ENCODE measurements at regions not wholly inside any gene's neighbourhood (a gene's known extent, or its start where the extent isn't known, plus 50 kb on each side); places are given as distances from the start of the nearest gene placed in this dataset.
"Not testable (repeated sequence)": the region's sequence is repeated elsewhere in the genome, so short reads cannot be mapped to it uniquely, and the experiment has no call there.

DNA sequence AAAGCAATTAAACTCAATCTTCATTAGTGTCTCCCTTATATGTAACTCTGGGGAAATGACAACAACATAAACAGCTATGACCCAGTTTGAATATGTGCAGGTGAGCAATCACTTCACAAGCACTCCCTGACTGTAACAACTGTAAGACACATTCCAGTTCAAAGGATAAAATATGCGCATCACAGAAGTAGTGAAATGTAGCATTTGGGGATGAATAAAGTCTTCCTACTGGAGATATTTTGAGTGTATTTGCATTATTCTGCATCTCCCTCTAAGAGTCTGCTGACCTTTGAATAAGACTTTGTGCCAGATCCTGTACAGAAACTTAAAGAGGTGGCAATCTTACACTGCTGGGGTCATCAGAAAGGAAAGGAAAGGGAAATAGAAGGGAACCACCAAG lies 179.5 kb upstream of the TBX18 start:
- H3K4me3 ChIP-seq (ENCODE audit: low read depth, low read length), result no peak overlapping the region

DNA sequence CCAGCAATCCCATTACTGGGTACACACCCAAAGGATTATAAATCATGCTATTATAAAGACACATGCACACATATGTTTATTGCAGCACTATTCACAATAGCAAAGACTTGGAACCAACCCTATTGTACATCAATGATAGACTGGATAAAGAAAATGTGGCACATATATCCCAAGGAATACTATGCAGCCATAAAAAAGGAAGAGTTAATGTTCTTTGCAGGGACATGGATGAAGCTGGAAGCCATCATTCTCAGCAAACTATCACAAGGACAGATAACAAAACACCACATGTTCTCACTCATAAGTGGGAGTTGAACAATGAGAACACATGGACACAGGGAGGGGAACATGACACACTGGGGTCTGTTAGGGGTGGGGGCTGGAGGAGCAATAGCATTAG lies 177.2 kb upstream of the TBX18 start:
- H3K4me3 ChIP-seq (ENCODE audit: low read depth, low read length), result not testable (repeated sequence)

More for the DNA sequence above, 179.5 kb upstream of the TBX18 start:
- TF ChIP-seq, protein P1, sequence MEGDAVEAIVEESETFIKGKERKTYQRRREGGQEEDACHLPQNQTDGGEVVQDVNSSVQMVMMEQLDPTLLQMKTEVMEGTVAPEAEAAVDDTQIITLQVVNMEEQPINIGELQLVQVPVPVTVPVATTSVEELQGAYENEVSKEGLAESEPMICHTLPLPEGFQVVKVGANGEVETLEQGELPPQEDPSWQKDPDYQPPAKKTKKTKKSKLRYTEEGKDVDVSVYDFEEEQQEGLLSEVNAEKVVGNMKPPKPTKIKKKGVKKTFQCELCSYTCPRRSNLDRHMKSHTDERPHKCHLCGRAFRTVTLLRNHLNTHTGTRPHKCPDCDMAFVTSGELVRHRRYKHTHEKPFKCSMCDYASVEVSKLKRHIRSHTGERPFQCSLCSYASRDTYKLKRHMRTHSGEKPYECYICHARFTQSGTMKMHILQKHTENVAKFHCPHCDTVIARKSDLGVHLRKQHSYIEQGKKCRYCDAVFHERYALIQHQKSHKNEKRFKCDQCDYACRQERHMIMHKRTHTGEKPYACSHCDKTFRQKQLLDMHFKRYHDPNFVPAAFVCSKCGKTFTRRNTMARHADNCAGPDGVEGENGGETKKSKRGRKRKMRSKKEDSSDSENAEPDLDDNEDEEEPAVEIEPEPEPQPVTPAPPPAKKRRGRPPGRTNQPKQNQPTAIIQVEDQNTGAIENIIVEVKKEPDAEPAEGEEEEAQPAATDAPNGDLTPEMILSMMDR (IDR thresholded peaks at IDR 0.05; ENCODE audit: borderline replicate concordance, insufficient read depth, low read depth, low read length), result no peak

DNA sequence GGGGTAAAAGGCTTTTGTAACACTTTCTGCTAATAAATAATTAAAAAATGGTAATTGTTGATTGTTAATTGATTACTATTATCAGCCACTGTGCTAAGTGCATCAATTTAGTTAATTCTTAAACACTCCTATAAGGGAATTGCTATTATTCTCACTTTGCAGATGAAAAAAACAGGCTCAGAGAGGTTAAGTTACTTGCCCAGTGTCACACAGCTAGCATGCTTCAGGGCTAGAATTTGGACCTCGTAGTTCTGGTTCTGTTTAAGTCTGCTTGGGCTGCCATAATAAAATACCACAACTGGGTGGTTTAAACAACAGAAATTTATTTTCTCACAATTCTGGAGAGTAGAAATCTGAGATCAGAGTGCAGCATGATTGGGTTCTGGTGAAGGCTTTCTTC lies 164.8 kb upstream of the TBX18 start:
- no peak overlapping the region for H3K4me3 ChIP-seq (ENCODE audit: low read depth, low read length)
- TF ChIP-seq, protein P1 (IDR thresholded peaks at IDR 0.05; ENCODE audit: borderline replicate concordance, insufficient read depth, low read depth, low read length), result no peak

DNA sequence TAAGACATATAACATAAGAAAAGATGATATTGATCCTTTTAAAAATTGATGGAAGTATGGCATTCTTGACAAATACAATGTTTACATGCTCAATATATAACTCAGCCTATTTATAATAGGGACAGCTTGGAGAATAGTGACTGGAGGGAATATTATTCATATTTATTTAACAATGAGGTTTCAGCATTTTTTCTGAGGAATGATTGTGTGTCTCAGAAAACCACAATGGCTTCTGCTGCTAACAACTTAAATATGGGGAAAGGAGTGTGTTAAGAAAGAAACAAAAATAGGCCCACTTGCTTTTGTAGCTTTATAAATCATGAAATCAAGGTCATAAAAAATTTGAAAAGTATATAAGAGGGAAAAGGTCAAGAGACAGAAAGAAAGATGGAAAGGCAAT lies 163.2 kb upstream of the TBX18 start:
- TF ChIP-seq, protein P1 (IDR thresholded peaks at IDR 0.05; ENCODE audit: borderline replicate concordance, insufficient read depth, low read depth, low read length), result no peak

DNA sequence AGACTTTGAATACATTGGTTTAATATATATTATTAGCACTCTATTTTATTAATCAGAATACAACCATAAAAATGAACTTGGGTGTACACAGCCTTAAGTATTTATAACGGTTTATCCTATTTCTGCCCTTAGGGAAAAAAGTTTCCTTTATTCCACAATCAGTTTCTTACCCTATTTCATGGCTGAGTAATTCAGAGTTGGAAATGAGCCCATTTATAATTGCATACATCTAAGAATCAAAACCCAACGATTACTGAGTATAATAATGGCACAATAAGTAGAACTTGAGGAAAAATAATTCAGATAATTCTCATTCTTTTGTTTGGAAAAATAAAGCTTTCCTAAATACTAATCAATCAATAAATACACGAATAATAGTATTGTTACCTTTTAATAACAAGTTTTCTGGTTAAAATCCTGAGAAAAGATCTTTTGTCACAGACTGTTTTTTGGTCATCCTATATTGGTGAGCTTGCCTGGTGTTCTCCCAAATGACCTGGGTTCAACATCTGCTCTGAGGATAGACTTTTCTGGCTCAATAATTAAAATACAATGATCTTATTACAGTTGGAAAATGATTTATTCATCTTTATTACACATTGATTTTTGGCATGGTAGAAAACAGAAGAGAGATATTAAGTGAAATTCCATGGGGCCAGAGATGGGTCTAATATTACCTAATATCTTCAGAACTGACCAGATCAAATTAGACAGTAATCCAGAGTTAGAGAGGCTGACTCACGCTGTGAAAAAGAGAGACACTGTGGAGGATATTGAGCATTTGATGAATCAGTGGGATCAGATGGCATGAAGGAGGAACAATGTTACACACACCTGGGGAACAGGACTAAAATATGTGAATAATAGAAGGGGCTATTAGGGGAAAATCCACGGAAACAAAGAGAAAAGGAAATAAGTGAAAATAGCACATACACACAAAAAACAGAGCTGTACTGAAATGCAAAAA lies 162.1 kb upstream of the TBX18 start:
- no peak overlapping the region for H3K4me3 ChIP-seq (ENCODE audit: low read depth, low read length)
- TF ChIP-seq, protein P1 (IDR thresholded peaks at IDR 0.05; ENCODE audit: borderline replicate concordance, insufficient read depth, low read depth, low read length), result no peak

More for the DNA sequence above, 163.2 kb upstream of the TBX18 start:
- H3K4me3 ChIP-seq (ENCODE audit: low read depth, low read length), result no peak overlapping the region

- TF ChIP-seq, protein P1 (IDR thresholded peaks at IDR 0.05; ENCODE audit: borderline replicate concordance, insufficient read depth, low read depth, low read length), result no peak
These were observed 157.5 kb upstream of the TBX18 start for GRCh38 chr6:84921891-84922290.

GRCh38 chr6:84920021-84920420 lies 155.6 kb upstream of the TBX18 start:
- TF ChIP-seq, protein P1 (IDR thresholded peaks at IDR 0.05; ENCODE audit: borderline replicate concordance, insufficient read depth, low read depth, low read length), result no peak
- H3K4me3 ChIP-seq (ENCODE audit: low read depth, low read length), result no peak overlapping the region

More at GRCh38 chr6:84921891-84922290, 157.5 kb upstream of the TBX18 start:
- H3K4me3 ChIP-seq (ENCODE audit: low read depth, low read length), result no peak overlapping the region
